GM19351 (cell line): ENCODE measurements at regions not wholly inside any gene's neighbourhood (a gene's known extent, or its start where the extent isn't known, plus 50 kb on each side); places are given as distances from the start of the nearest gene placed in this dataset.
A peak's percentile ranks its signal among the peaks of the same experiment; 100 is the strongest.

Experiments used
- ATAC-seq: cut with Tn5 transposase; IDR thresholded peaks from one replicate; pipeline ENCODE4 v1.9.1; 2021; ENCODE audit warnings: mild to moderate bottlenecking, moderate library complexity; ENCODE audit not compliant: unreplicated experiment

DNA sequence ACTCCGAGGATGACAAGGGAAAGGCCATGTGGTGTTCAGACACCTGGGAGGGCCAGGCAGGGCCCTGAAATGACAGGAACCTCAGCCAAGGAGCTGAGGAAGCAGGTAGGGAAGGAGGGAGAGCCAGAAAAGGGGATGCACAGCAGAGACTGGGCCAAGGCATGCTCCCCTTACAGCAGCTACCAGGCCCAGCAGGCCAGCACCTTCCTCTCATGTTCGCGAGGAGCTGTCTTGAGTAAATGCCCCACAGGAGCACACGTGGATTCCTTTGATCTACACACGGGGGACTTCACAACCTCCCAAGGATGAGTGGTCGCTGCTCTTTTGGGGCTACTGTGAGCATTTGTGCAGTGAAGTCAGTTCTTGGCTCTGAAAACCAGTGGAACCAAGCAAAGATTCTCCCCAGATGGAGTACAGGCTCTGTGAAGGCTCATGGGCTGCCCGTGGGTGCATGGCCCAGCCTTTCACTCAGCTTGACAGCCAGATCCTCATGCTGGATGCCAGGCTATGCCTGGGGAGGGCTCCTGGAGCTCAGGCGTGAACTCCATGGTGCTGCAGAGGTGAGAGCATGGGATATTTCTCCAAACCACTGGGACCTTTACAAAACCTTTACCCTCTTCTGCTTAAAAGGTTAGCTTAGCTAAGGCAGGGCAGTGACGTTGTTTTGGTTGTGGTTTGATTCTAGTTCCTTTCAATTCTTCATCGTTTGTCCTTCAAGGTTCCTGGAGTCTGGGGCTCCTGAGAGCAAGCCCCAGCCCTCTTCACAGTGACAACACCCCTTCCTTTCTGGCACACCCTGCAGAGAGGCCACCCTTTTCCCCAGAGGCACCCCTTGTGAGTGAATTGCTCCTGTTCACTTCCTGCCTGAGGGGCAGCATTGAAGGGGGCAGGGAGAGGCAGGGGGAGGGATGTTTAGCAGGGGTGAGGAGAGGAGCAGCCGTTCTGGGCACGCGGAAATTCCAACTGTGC is 74.2 kb upstream of the ZPBP start:
- ATAC-seq, result peak; percentile 58

DNA sequence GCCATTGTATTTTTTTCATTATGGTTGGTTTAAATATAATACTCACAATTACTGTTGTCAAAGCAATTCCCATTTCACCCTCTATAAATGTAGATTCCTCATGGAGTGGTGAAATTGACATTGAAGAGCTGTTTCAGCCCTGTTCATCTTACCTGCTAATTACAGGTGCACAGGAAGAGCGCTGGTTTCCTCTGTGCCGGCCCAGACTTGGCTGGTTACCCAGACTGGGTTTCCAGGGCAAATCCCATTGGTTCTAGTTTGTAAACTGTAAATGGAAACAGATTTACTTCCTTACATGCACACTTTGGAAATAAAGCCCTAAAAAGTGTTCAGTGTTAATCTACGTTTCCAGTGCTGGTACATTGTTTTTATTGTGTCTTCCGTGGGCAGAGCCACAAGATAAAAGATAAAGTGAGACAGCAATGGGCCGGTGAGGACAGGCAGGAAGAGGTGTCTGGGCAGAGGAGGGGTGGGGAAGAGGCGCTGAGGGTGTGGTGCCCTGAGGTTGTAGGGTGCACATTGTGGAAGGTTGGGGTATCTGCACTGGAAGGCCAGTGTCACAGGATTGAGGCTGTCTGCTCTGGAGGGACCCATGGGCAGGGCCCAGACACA is 71.6 kb upstream of the ZPBP start:
- ATAC-seq, result no peak

- ATAC-seq, result no peak
Observed at GRCh38 chr7:50160206-50160605, 67.2 kb upstream of the ZPBP start.

GRCh38 chr7:50159154-50159553 is 66.1 kb upstream of the ZPBP start:
- no peak for ATAC-seq

- ATAC-seq, result no peak
Observed at GRCh38 chr7:50156706-50157105, 63.7 kb upstream of the ZPBP start.

DNA sequence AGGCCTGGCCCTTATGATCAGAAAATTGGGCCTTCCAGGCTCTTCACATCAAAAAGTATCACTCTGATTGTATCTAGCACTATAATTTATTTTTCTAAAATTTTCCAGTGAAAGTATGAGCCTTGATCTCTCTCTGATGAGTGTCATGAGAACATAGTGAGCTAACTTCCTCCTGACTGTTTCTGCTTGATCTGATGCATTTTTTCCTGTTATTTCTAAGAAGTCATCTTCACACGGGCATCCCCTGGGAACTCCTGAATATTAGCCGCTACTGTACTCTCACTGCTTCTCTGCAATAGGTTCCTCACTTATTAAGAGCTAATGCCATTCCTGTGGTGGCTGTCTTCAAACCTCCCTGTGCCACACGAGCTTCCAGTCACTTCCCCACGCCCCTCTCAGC is 63.1 kb upstream of the ZPBP start:
- ATAC-seq, result no peak

GRCh38 chr7:50155755-50156154 is 62.7 kb upstream of the ZPBP start:
- no peak for ATAC-seq

- no peak for ATAC-seq
Observed at GRCh38 chr7:50153995-50154394, 60.9 kb upstream of the ZPBP start.

DNA sequence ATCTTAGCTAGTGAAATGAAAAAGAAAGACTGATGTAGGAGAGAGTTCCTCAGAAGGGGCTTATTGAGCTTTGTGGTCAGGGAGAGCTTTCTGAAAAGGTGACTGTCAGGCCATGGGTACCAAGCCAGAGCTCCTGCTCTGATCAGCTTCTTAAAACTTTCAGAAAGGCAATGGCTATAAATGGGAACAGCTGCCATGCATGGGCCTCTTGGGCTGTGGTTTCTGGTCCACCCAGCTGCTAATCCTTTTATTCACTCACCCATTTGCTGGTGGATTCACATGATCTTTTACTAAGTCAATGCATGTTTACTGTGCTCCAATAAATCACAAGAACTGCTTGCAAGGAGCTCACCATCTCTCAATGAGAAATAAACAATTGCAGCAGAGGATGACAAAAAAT is 60.1 kb upstream of the ZPBP start:
- ATAC-seq, result no peak

GRCh38 chr7:50152486-50152885 is 59.4 kb upstream of the ZPBP start:
- ATAC-seq, result no peak

DNA sequence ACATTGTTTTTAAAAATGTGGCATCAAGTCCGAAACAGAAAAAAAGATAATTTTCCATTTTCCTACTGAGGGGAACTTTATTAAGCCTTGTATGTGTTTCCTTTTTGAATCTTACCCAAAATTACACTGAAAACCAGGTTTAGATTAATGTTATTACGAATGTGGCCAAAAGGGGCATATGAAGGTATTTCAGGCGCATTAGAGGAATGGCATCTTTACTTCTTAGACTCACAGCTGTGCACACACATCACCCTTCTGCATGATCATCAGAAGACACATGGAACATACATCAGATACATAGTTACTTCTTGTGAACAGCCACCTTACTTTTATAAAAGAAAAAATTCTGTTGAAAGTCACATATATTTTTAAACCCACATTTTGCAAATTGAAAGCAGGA is 58.6 kb upstream of the ZPBP start:
- ATAC-seq, result no peak

- ATAC-seq, result no peak
Observed at GRCh38 chr7:50151001-50151400, 58.0 kb upstream of the ZPBP start.

GRCh38 chr7:50149369-50149768 is 56.3 kb upstream of the ZPBP start:
- ATAC-seq, result no peak

GRCh38 chr7:50147951-50148808 is 55.1 kb upstream of the ZPBP start:
- peak; percentile 39 for ATAC-seq

DNA sequence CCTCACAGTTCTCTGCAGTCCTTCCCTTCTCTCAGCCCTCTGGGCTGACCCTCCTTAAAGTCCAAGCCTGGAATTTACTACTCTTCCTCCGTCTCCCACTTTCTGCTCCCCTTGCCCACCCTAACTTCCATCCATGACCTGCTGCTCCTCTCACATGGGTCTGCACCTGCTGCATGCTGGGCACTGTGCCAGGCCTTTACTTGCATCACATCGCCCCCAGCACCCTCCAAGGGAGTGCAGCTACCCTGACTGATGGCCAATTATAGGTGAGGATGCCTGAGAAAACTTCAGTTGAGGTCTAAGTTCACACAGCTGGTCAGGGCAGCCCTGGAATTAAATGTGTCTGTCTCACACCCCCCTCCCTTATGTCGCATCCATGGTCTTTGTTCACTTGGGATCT is 53.6 kb upstream of the ZPBP start:
- no peak for ATAC-seq

DNA sequence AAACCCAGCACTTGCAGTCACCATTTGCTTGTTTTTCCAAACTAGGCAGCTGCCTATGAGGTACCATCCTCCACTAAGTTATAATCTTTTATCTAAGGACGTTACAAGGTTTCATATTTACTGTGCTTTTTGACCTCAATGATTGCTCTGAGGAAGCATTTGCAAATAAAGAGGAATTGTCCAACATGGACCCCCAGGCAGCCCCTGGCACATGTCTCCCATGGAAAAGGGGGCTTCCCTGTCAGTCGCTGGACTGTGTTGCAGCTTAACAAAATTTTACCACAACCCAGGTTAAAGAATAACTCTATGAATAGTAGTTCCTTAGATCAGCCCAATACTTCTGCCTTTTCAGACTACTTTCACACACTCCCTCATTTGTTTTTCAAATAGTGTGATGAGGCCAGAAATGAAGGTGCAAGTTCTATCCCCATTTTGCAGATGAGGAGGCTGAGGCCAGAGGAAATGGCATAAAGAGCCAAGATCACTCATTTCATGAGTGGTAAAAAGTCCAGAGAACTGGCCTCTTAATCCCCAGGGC is 52.8 kb upstream of the ZPBP start:
- ATAC-seq, result peak; percentile 42

GRCh38 chr7:50145226-50145625 is 52.2 kb upstream of the ZPBP start:
- ATAC-seq, result no peak
